Endothelial cell (in vitro differentiated cells): ENCODE measurements at regions not wholly inside any gene's neighbourhood (a gene's known extent, or its start where the extent isn't known, plus 50 kb on each side); places are given as distances from the start of the nearest gene placed in this dataset.

Experiments
- DNase-seq: peaks from one replicate; pipeline ENCODE4 v3.0.0; 2021; ENCODE audit warnings: low spot score
- H3K27ac Mint-ChIP-seq: one replicate; pipeline ENCODE4 v1.8.0; 2021; ENCODE audit warnings: mixed read lengths, inconsistent platforms; ENCODE audit not compliant: unreplicated experiment
- H3K27me3 Mint-ChIP-seq: one replicate; pipeline ENCODE4 v1.8.0; 2021; ENCODE audit warnings: mild to moderate bottlenecking, moderate library complexity, mixed read lengths, inconsistent platforms; ENCODE audit not compliant: unreplicated experiment
- H3K36me3 Mint-ChIP-seq: one replicate; pipeline ENCODE4 v1.8.0; 2021; ENCODE audit warnings: mild to moderate bottlenecking, low read depth, mixed read lengths, inconsistent platforms; ENCODE audit not compliant: unreplicated experiment
- H3K4me1 Mint-ChIP-seq: one replicate; pipeline ENCODE4 v1.8.0; 2021; ENCODE audit warnings: mild to moderate bottlenecking, mixed read lengths, inconsistent platforms; ENCODE audit not compliant: unreplicated experiment
- H3K4me3 Mint-ChIP-seq: one replicate; pipeline ENCODE4 v1.8.0; 2021; ENCODE audit warnings: mild to moderate bottlenecking, mixed read lengths, inconsistent platforms; ENCODE audit not compliant: unreplicated experiment
- H3K9me3 Mint-ChIP-seq: one replicate; pipeline ENCODE4 v1.8.0; 2021; ENCODE audit warnings: mixed read lengths, inconsistent platforms; ENCODE audit not compliant: unreplicated experiment
- CTCF ChIP-seq: fragments of 200-600 bp; sonication (generic); IDR thresholded peaks from one replicate; pipeline ENCODE4 v1.5.0; 2021; ENCODE audit warnings: antibody characterized with exemption; ENCODE audit not compliant: unreplicated experiment

- Mint-ChIP-seq H3K4me1 (peaks cover 5% of the 10 kb centered on the region), H3K27me3 (no peaks in the 10 kb centered on the region), H3K27ac (no peak overlapping the region), H3K9me3 (no peaks in the 10 kb centered on the region), H3K4me3 (no peak overlapping the region), H3K36me3 (no peaks in the 10 kb centered on the region)
- no peak for TF ChIP-seq CTCF
- DNase-seq = no peak
Measured at GRCh38 chr9:119933191-119933590, 564.0 kb upstream of the BRINP1 start.

- Mint-ChIP-seq H3K4me3 (no peak overlapping the region), H3K9me3 (no peaks in the 10 kb centered on the region), H3K36me3 (no peaks in the 10 kb centered on the region), H3K4me1 (peaks cover 5% of the 10 kb centered on the region), H3K27ac (no peak overlapping the region), H3K27me3 (no peaks in the 10 kb centered on the region)
- TF ChIP-seq CTCF = no peak
- DNase-seq = no peak
Measured at GRCh38 chr9:119924736-119925135, 555.5 kb upstream of the BRINP1 start.

- no peak overlapping the region for H3K27ac Mint-ChIP-seq
- H3K9me3 Mint-ChIP-seq = no peaks in the 10 kb centered on the region
Measured at GRCh38 chr9:119917175-119917574, 547.9 kb upstream of the BRINP1 start.

GRCh38 chr9:119907056-119907455, 537.8 kb upstream of the BRINP1 start:
- TF ChIP-seq CTCF = no peak
- no peak overlapping the region for H3K27ac Mint-ChIP-seq
- peaks cover 5% of the 10 kb centered on the region for H3K36me3 Mint-ChIP-seq
- no peak overlapping the region for H3K4me3 Mint-ChIP-seq
- no peak for DNase-seq
- H3K27me3 Mint-ChIP-seq = no peaks in the 10 kb centered on the region
- no peaks in the 10 kb centered on the region for H3K9me3 Mint-ChIP-seq
- H3K4me1 Mint-ChIP-seq = no peaks in the 10 kb centered on the region

More at GRCh38 chr9:119917175-119917574, 547.9 kb upstream of the BRINP1 start:
- Mint-ChIP-seq H3K27me3 (no peaks in the 10 kb centered on the region), H3K4me3 (no peak overlapping the region), H3K4me1 (peaks cover 5% of the 10 kb centered on the region), H3K36me3 (no peaks in the 10 kb centered on the region)
- no peak for TF ChIP-seq CTCF
- DNase-seq = no peak

GRCh38 chr9:119905724-119906123, 536.5 kb upstream of the BRINP1 start:
- Mint-ChIP-seq H3K27ac (no peak overlapping the region), H3K9me3 (no peaks in the 10 kb centered on the region), H3K27me3 (no peaks in the 10 kb centered on the region), H3K36me3 (peaks cover 5% of the 10 kb centered on the region), H3K4me3 (no peak overlapping the region), H3K4me1 (no peaks in the 10 kb centered on the region)
- TF ChIP-seq CTCF = no peak
- no peak for DNase-seq
